Skeletal muscle tissue (tissue), 3 donors: ENCODE measurements at regions not wholly inside any gene's neighbourhood (a gene's known extent, or its start where the extent isn't known, plus 50 kb on each side); places are given as distances from the start of the nearest gene placed in this dataset.
"Not testable (repeated sequence)": the region's sequence is repeated elsewhere in the genome, so short reads cannot be mapped to it uniquely, and the experiment has no call there.

Experiments
- H3K27ac ChIP-seq: one replicate; pipeline ENCODE4 v1.7.0; 2013; ENCODE audit warnings: mild to moderate bottlenecking, low read depth, low read length, inconsistent platforms
- H3K27me3 ChIP-seq, 3 donors: one replicate each; pipeline ENCODE4 v1.7.0; 2013; ENCODE audit warnings: low read length in 3 of 3; ENCODE audit not compliant: control insufficient read depth in 3 of 3, insufficient read depth in 3 of 3
- H3K36me3 ChIP-seq, 3 donors: one replicate each; pipeline ENCODE4 v1.7.0; 2013; ENCODE audit warnings: low read length in 3 of 3; ENCODE audit not compliant: control insufficient read depth in 3 of 3, insufficient read depth in 3 of 3
- H3K4me1 ChIP-seq, 3 donors: one replicate each; pipeline ENCODE4 v1.7.0; 2013; ENCODE audit warnings: low read length in 3 of 3, mild to moderate bottlenecking in 3 of 3; ENCODE audit not compliant: control insufficient read depth in 3 of 3, insufficient read depth in 3 of 3
- H3K4me3 ChIP-seq, 3 donors: one replicate each; pipeline ENCODE4 v1.7.0; 2013; ENCODE audit warnings: low read length in 3 of 3
- H3K9ac ChIP-seq, 3 donors: one replicate each; pipeline ENCODE4 v1.7.0; 2013; ENCODE audit warnings: low read length in 3 of 3, mild to moderate bottlenecking in 3 of 3, moderate library complexity in 2 of 3, low read depth in 1 of 3
- H3K9me3 ChIP-seq, 3 donors: one replicate each; pipeline ENCODE4 v1.7.0; 2013; ENCODE audit warnings: low read length in 3 of 3; ENCODE audit not compliant: control insufficient read depth in 3 of 3
- donor health status: Osteomylitis.

GRCh38 chr13:91057507-91057906, 290.0 kb upstream of the MIR17HG start:
- not testable (repeated sequence) for H3K4me3 ChIP-seq, H3K9ac ChIP-seq

DNA sequence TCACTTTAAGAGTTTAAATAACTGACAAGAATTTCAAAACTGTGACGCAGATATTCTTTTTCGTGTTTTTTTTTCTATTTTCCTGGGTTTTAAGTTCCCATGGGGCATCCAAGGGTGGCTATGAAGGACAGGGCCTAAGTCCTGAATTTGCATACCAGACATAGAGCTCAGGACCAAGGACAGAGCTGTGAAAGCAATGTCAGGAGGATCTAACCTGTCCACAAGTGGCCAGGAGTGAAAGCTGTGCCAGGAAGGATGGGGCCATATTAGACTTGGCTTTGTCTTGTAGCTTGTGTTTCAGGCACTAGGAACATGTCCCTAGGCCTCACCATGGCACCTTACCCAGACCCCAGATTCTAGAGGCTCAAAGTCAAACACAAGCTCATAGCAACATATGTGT, 289.4 kb upstream of the MIR17HG start:
- no peak overlapping the region for H3K9ac ChIP-seq

More at GRCh38 chr13:91057507-91057906, 290.0 kb upstream of the MIR17HG start:
- not testable (repeated sequence) for H3K27ac ChIP-seq, H3K9me3 ChIP-seq, H3K4me1 ChIP-seq, H3K27me3 ChIP-seq, H3K36me3 ChIP-seq

DNA sequence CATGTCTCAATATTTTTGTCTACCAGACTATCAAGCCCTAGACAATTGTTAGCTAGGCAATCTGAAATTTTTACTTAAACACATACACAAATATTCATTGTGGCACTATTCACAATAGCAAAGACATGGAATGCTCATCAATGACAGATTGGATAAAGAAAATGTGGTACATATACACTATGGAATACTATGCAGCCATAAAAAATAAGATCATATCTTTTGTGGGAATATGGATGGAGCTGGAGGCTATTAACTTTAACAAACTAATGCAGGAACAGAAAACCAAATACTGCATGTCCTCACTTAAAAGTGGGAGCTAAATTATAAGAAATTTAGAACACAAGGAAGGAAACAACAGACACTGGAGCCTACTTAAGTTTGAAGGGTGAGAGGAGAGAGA, 288.6 kb upstream of the MIR17HG start:
- Histone ChIP-seq H3K27me3 (no peaks in the 10 kb centered on the region), H3K4me1 (no peaks in the 10 kb centered on the region), H3K9me3 (peaks cover 0 to 3% (median 0%) of the 10 kb centered on the region in 3 donors), H3K9ac (no peak overlapping the region), H3K36me3 (no peaks in the 10 kb centered on the region), H3K27ac (no peak overlapping the region), H3K4me3 (no peak overlapping the region)

More for the DNA sequence above, 289.4 kb upstream of the MIR17HG start:
- Histone ChIP-seq H3K27me3 (no peaks in the 10 kb centered on the region), H3K4me1 (no peaks in the 10 kb centered on the region), H3K9me3 (peaks cover 0 to 3% (median 0%) of the 10 kb centered on the region in 3 donors), H3K4me3 (no peak overlapping the region), H3K27ac (no peak overlapping the region), H3K36me3 (no peaks in the 10 kb centered on the region)

GRCh38 chr13:91066745-91067144, 280.7 kb upstream of the MIR17HG start:
- Histone ChIP-seq H3K27me3 (no peaks in the 10 kb centered on the region), H3K9ac (no peak overlapping the region), H3K27ac (no peak overlapping the region), H3K36me3 (no peaks in the 10 kb centered on the region), H3K9me3 (no peaks in the 10 kb centered on the region), H3K4me1 (no peaks in the 10 kb centered on the region), H3K4me3 (no peak overlapping the region)

DNA sequence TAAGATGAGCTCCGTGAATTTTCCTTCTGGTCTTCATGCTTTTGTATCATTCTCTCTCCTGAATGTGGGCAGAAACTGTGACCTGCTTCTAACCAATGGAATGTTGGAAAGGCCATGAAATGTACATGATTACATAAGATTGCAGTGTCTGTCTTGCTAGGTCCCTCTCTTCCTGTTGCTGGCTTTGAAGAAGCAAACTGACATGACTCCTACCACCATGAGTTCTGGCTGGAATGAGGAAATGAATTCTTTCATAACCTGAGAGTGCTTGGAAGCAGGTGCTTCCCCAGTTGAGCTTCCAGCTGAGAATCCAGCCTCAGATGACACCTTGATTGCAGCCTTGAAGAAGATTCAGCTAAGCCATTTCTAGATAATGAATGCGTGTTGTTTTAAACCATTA, 275.0 kb upstream of the MIR17HG start:
- Histone ChIP-seq H3K4me1 (no peaks in the 10 kb centered on the region), H3K4me3 (no peak overlapping the region), H3K9me3 (peaks cover 0 to 2% (median 0%) of the 10 kb centered on the region in 3 donors), H3K36me3 (no peaks in the 10 kb centered on the region), H3K9ac (no peak overlapping the region), H3K27ac (no peak overlapping the region), H3K27me3 (no peaks in the 10 kb centered on the region)

GRCh38 chr13:91074091-91074490, 273.4 kb upstream of the MIR17HG start:
- no peak overlapping the region for H3K27ac ChIP-seq
- peaks cover 0 to 2% (median 0%) of the 10 kb centered on the region in 3 donors for H3K9me3 ChIP-seq
- no peak overlapping the region for H3K4me3 ChIP-seq
- H3K36me3 ChIP-seq = no peaks in the 10 kb centered on the region
- no peaks in the 10 kb centered on the region for H3K27me3 ChIP-seq
- H3K9ac ChIP-seq = no peak overlapping the region
- H3K4me1 ChIP-seq = no peaks in the 10 kb centered on the region

DNA sequence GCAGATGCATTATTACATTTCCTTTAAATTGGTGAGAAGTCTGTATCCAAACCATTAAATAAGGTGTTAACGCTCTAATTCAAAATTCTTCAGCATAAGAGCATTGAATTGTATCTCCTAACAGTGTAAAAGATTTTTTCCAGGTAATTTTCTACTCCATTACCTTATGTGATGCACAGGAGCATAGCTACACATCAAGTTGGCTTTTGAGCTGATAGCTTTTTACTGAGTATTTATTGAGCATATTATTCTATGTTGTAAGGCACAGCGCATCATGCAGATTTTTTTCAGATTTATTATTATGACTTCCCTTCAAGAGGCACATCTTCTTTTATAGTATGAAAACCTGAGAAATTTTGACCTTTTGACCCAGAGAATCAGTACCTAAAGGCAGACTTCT, 270.7 kb upstream of the MIR17HG start:
- no peaks in the 10 kb centered on the region for H3K27me3 ChIP-seq
- no peaks in the 10 kb centered on the region for H3K4me1 ChIP-seq

DNA sequence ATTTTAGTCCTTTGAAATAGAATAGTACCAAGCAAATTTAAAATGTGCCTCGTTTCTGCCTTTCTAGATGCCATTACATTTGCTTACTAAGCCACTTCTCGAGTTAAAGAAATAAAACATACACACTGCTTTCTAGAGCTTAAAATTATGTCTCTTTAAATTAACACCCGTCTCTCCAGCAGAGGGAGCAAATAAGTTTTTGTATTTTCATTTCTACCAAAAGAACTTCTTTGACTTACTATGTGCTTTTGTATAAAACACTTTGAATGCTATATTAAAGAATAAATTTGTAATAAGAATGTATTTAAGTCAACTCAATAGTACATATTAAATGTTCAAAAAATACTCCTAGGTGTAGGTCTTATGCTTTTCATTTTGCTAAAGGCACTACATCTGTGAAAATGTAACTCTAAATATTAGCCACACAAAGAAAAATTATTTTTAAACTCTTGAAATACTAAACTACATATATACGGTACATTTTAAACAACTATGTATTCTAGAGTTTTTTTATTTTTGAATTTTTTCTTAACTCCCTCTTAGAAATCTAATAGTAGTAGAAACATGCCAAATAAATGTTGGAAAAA, 269.3 kb upstream of the MIR17HG start:
- Histone ChIP-seq H3K9me3 (no peaks in the 10 kb centered on the region), H3K27ac (no peak overlapping the region), H3K9ac (no peak overlapping the region), H3K27me3 (no peaks in the 10 kb centered on the region), H3K36me3 (no peaks in the 10 kb centered on the region), H3K4me1 (no peaks in the 10 kb centered on the region), H3K4me3 (no peak overlapping the region)

More for the DNA sequence above, 270.7 kb upstream of the MIR17HG start:
- H3K27ac ChIP-seq = no peak overlapping the region
- H3K9me3 ChIP-seq = peaks cover 0 to 2% (median 0%) of the 10 kb centered on the region in 3 donors
- no peaks in the 10 kb centered on the region for H3K36me3 ChIP-seq
- no peak overlapping the region for H3K4me3 ChIP-seq
- no peak overlapping the region for H3K9ac ChIP-seq

DNA sequence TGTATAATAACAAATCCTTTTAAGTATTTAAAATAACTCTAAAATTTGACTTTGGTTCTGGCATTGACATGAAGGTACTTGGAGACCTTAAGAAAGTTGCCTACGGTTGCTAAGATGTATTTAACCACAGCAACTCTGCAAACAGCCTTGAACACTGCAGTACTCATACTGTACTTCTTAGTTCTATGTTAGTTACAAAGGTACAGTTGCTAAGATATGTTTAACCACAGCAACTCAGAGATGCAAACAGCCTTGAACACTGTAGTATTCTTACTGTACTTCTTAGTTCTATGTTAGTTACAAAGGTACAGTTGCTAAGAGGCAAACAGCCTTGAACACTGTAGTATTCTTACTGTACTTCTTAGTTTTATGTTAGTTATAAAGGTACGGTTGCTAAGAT, 268.3 kb upstream of the MIR17HG start:
- no peaks in the 10 kb centered on the region for H3K9me3 ChIP-seq
- no peaks in the 10 kb centered on the region for H3K4me1 ChIP-seq
- H3K36me3 ChIP-seq = no peaks in the 10 kb centered on the region
- no peak overlapping the region for H3K9ac ChIP-seq
- H3K27me3 ChIP-seq = no peaks in the 10 kb centered on the region
- H3K27ac ChIP-seq = no peak overlapping the region
- H3K4me3 ChIP-seq = no peak overlapping the region

GRCh38 chr13:91085127-91085526, 262.4 kb upstream of the MIR17HG start:
- H3K27ac ChIP-seq = no peak overlapping the region
- no peaks in the 10 kb centered on the region for H3K4me1 ChIP-seq
- no peaks in the 10 kb centered on the region for H3K9me3 ChIP-seq
- no peaks in the 10 kb centered on the region for H3K27me3 ChIP-seq
- no peak overlapping the region for H3K4me3 ChIP-seq
- no peaks in the 10 kb centered on the region for H3K36me3 ChIP-seq
- no peak overlapping the region for H3K9ac ChIP-seq
